ENCODE measurements at regions not wholly inside any gene's neighbourhood (a gene's known extent, or its start where the extent isn't known, plus 50 kb on each side); places are given as distances from the start of the nearest gene placed in this dataset.

- no peak for TF ChIP-seq POLR2AphosphoS5 (IDR thresholded peaks at IDR 0.05)
- TF ChIP-seq POLR2A (IDR thresholded peaks at IDR 0.05), result no peak
- no peak for TF ChIP-seq CTCF (IDR thresholded peaks at IDR 0.05)
- Histone ChIP-seq H3K4me3 (no peak overlapping the region), H3K36me3 (no peaks in the 10 kb centered on the region), H3K9me3 (no peaks in the 10 kb centered on the region), H3K27ac (no peak overlapping the region), H3K4me1 (no peaks in the 10 kb centered on the region), H3K27me3 (no peaks in the 10 kb centered on the region)
- intact Hi-C loops (cut with DNase I; ENCODE audit: low total_unique reads), result no loop called here
- no peak for DNase-seq (ENCODE audit: low spot score in 2 of 2)
Measured at GRCh38 chr19:30307191-30307974, 64.8 kb upstream of the ZNF536 start.

DNA sequence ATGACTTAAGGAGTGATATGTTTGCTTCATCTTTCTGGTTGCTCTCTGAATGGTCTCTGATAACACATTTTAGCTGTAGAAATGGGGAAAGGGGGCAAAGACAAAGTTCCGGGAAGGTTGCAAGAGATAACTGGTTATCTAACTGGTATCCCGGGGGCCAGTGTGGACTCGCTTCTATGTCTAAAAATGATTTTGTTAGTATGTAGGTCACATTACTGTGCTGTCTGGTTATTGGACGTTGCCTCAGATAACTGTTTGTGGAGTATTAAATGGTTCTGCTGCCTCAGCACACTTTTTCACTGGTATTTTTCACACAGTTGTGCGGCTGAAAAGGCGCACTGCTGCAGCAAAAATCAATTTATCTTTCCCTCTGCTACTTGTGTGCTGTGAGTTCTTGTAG lies 63.0 kb upstream of the ZNF536 start:
- Histone ChIP-seq H3K9me3 (no peaks in the 10 kb centered on the region), H3K27me3 (no peaks in the 10 kb centered on the region), H3K4me1 (no peaks in the 10 kb centered on the region), H3K27ac (no peak overlapping the region), H3K36me3 (no peaks in the 10 kb centered on the region), H3K4me3 (no peak overlapping the region)
- DNase-seq (ENCODE audit: low spot score in 2 of 2), result no peak
- intact Hi-C loops (cut with DNase I; ENCODE audit: low total_unique reads), result no loop called here
- TF ChIP-seq CTCF (IDR thresholded peaks at IDR 0.05), result no peak
- no peak for TF ChIP-seq POLR2A (IDR thresholded peaks at IDR 0.05)
- no peak for TF ChIP-seq POLR2AphosphoS5 (IDR thresholded peaks at IDR 0.05)

DNA sequence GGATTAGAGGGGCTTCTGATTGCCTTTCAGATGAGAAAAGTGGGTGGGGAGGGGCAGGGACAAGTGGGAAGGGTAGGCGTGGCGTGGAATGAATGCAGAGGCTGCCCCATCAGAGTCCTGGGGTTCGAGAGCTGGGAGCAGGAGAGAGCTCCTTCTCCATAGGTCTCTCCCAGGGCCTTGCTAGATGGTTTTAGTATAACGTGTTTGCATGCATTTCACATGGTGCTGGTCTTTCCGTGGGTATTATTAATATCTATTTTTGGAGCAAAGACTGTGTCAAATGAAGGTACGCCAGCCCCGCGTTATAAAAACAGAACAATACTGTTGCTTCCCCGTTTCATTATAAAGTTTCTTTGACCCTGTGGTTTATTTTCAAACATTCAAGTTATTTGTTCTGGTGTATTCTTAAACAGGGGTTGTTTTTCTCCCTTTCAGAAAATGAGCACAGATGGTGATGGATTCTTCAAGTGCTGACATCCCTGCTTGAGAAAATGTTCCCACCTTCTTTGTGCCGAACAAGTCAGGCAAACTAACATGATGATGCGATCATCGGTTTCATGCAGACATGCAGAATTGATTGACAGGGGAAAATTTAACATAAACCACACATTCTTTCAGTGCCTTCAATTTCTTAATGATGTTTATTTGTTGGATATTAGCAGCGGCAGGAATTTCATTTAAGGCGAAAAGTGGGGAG lies 62.1 kb upstream of the ZNF536 start:
- intact Hi-C loops (cut with DNase I; ENCODE audit: low total_unique reads), result no loop called here
- H3K4me1 ChIP-seq, result no peaks in the 10 kb centered on the region
- H3K4me3 ChIP-seq, result no peak overlapping the region
- TF ChIP-seq CTCF (IDR thresholded peaks at IDR 0.05) (no peak), POLR2AphosphoS5 (IDR thresholded peaks at IDR 0.05) (no peak), POLR2A (IDR thresholded peaks at IDR 0.05) (no peak)
- DNase-seq (ENCODE audit: low spot score in 2 of 2), result no peak
- H3K27me3 ChIP-seq, result no peaks in the 10 kb centered on the region
- H3K36me3 ChIP-seq, result no peaks in the 10 kb centered on the region
- H3K9me3 ChIP-seq, result no peaks in the 10 kb centered on the region
- no peak overlapping the region for H3K27ac ChIP-seq

DNA sequence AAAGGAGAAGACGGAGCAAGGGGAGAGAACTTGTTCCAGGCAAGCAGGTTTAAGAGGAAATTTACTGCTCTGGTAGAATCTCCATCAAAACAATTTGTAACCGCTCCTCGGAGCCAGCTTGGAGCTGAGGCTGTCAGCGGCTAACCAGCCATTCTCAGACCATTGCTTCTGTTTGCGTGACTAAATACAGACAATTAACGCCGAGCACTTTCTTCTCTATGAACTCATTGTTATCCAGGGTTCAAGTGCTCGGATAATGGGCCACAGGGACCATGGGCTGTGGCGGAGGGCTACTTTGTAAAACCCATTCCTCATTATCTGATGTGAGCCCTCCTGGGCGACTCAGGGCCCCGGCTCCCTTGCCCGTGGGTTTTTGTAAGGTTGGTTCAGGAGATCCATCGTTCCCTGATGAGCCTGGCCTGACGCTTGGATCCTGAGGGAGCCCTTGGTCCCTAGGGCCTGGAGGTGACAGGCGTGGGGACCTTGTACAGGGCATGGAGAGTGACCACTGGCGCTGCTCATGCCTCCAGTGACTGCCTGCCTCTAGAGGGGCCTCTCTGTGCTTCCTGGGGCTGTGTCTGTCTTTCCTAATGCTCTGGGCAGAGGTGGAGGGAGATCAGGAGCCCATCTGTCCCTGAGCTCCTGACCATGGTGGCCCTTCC lies 61.5 kb upstream of the ZNF536 start:
- no peak overlapping the region for H3K4me3 ChIP-seq
- TF ChIP-seq POLR2A (IDR thresholded peaks at IDR 0.05) (no peak), POLR2AphosphoS5 (IDR thresholded peaks at IDR 0.05) (no peak), CTCF (IDR thresholded peaks at IDR 0.05) (no peak)
- H3K27ac ChIP-seq, result no peak overlapping the region
- intact Hi-C loops (cut with DNase I; ENCODE audit: low total_unique reads), result no loop called here
- H3K36me3 ChIP-seq, result no peaks in the 10 kb centered on the region
- no peaks in the 10 kb centered on the region for H3K4me1 ChIP-seq
- H3K9me3 ChIP-seq, result no peaks in the 10 kb centered on the region
- no peaks in the 10 kb centered on the region for H3K27me3 ChIP-seq
- DNase-seq (ENCODE audit: low spot score in 2 of 2), result no peak

GRCh38 chr19:30311911-30312310 lies 60.3 kb upstream of the ZNF536 start:
- intact Hi-C loops (cut with DNase I; ENCODE audit: low total_unique reads), result no loop called here
- Histone ChIP-seq H3K27me3 (no peaks in the 10 kb centered on the region), H3K27ac (no peak overlapping the region), H3K4me1 (no peaks in the 10 kb centered on the region), H3K4me3 (no peak overlapping the region), H3K9me3 (peaks cover 0 to 5% of the 10 kb centered on the region in 2 donors), H3K36me3 (no peaks in the 10 kb centered on the region)
- no peak for TF ChIP-seq POLR2AphosphoS5 (IDR thresholded peaks at IDR 0.05)
- TF ChIP-seq POLR2A (IDR thresholded peaks at IDR 0.05), result no peak
- TF ChIP-seq CTCF (IDR thresholded peaks at IDR 0.05), result no peak
- no peak for DNase-seq (ENCODE audit: low spot score in 2 of 2)
